ENCODE measurements at regions not wholly inside any gene's neighbourhood (a gene's known extent, or its start where the extent isn't known, plus 50 kb on each side); places are given as distances from the start of the nearest gene placed in this dataset.

DNA sequence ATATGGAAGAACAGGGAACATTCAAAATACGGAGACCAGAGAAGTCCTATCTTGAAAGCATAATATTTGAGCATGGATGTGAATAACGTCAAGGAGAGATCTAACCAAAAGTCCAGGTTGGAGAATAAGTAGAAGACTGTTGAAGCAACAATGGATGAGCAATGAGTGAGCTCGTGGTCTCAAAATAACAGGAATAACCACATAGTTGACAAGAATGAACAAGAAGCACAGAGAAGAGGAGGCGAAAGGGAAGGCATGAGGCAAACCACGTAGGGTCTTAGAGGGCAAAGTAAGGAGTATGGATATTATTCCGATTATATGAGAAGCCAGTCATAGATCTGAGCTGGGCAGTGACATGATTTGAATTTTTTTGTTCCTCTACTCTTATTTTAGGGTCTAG, 710.2 kb downstream of the BRINP1 start:
- Histone ChIP-seq H3K27me3 (ENCODE audit: insufficient read depth, low read depth, low read length) (no peaks in the 10 kb centered on the region), H2AFZ (ENCODE audit: low read depth, low read length) (no peak overlapping the region), H3K36me3 (ENCODE audit: insufficient read depth, low read length) (no peaks in the 10 kb centered on the region), H3K9me2 (ENCODE audit: insufficient read depth, low read length) (no peaks in the 10 kb centered on the region), H3F3A (ENCODE audit: insufficient read depth, low read length, poor library complexity, severe bottlenecking) (no peaks in the 10 kb centered on the region), H3K9ac (ENCODE audit: low read length) (no peak overlapping the region), H4K20me1 (ENCODE audit: insufficient read depth) (no peaks in the 10 kb centered on the region), H3K4me2 (ENCODE audit: low read length) (no peak overlapping the region), H3K9me3 (ENCODE audit: low read length) (no peaks in the 10 kb centered on the region), H3K4me3 (ENCODE audit: low read length) (no peak overlapping the region), H3K27ac (ENCODE audit: low read length) (no peak overlapping the region), H3K79me2 (replicated peaks; ENCODE audit: insufficient read depth, low read length) (no peaks in the 10 kb centered on the region)
- TF ChIP-seq TAF1 (IDR thresholded peaks at IDR 0.05; ENCODE audit: low read depth) (no peak), POLR2AphosphoS5 (IDR thresholded peaks at IDR 0.05) (no peak), MXI1 (conservative IDR thresholded peaks at IDR 0.05; ENCODE audit: poor library complexity, severe bottlenecking) (no peak), EP300 (conservative IDR thresholded peaks at IDR 0.05; ENCODE audit: poor library complexity, severe bottlenecking) (no peak), EZH2 (IDR thresholded peaks at IDR 0.05; ENCODE audit: borderline replicate concordance, insufficient read depth, low read length, poor library complexity, severe bottlenecking) (no peak), RAD21 (conservative IDR thresholded peaks at IDR 0.05) (no peak), SMC3 (conservative IDR thresholded peaks at IDR 0.05; ENCODE audit: poor library complexity) (no peak)
- TF ChIP-seq, protein P1, sequence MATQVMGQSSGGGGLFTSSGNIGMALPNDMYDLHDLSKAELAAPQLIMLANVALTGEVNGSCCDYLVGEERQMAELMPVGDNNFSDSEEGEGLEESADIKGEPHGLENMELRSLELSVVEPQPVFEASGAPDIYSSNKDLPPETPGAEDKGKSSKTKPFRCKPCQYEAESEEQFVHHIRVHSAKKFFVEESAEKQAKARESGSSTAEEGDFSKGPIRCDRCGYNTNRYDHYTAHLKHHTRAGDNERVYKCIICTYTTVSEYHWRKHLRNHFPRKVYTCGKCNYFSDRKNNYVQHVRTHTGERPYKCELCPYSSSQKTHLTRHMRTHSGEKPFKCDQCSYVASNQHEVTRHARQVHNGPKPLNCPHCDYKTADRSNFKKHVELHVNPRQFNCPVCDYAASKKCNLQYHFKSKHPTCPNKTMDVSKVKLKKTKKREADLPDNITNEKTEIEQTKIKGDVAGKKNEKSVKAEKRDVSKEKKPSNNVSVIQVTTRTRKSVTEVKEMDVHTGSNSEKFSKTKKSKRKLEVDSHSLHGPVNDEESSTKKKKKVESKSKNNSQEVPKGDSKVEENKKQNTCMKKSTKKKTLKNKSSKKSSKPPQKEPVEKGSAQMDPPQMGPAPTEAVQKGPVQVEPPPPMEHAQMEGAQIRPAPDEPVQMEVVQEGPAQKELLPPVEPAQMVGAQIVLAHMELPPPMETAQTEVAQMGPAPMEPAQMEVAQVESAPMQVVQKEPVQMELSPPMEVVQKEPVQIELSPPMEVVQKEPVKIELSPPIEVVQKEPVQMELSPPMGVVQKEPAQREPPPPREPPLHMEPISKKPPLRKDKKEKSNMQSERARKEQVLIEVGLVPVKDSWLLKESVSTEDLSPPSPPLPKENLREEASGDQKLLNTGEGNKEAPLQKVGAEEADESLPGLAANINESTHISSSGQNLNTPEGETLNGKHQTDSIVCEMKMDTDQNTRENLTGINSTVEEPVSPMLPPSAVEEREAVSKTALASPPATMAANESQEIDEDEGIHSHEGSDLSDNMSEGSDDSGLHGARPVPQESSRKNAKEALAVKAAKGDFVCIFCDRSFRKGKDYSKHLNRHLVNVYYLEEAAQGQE (IDR thresholded peaks at IDR 0.05; ENCODE audit: borderline replicate concordance): no peak
- TF ChIP-seq, protein P2, sequence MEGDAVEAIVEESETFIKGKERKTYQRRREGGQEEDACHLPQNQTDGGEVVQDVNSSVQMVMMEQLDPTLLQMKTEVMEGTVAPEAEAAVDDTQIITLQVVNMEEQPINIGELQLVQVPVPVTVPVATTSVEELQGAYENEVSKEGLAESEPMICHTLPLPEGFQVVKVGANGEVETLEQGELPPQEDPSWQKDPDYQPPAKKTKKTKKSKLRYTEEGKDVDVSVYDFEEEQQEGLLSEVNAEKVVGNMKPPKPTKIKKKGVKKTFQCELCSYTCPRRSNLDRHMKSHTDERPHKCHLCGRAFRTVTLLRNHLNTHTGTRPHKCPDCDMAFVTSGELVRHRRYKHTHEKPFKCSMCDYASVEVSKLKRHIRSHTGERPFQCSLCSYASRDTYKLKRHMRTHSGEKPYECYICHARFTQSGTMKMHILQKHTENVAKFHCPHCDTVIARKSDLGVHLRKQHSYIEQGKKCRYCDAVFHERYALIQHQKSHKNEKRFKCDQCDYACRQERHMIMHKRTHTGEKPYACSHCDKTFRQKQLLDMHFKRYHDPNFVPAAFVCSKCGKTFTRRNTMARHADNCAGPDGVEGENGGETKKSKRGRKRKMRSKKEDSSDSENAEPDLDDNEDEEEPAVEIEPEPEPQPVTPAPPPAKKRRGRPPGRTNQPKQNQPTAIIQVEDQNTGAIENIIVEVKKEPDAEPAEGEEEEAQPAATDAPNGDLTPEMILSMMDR (IDR thresholded peaks at IDR 0.05; ENCODE audit: poor library complexity, severe bottlenecking): no peak

DNA sequence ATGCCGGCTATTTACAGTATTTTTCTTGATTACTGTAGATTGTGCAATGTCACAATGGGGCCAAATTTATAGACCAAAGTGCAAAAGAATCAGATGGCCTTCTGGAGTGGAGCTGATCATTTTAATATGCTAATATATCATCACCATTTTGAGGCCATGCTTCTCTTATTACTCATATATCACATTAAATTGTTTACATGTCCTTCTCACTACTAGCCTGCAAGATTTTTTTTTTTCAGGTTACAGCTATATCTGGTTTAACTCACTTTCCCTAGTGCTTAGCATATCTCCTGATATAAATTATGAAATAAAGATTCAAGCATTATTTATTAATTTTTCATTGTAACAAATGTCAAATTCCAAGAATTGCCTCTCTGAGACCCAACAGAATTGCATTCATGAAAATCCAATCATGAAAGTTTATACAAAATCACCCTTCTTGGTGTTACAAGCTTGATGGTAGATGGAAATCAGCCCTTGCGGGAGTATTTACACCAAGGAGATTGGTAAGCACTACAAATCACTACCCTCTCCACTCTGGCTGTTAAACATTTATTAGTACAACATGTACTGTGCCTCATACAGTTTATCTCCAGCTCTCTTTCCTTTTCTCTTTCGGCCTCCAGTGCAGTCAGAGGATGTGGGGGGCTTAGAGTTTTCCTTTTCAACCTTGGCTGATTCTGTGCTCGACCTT, 703.9 kb downstream of the BRINP1 start:
- Histone ChIP-seq H3F3A (ENCODE audit: insufficient read depth, low read length, poor library complexity, severe bottlenecking) (peaks cover 5% of the 10 kb centered on the region), H3K27me3 (ENCODE audit: insufficient read depth, low read depth, low read length) (no peaks in the 10 kb centered on the region), H3K36me3 (ENCODE audit: insufficient read depth, low read length) (no peaks in the 10 kb centered on the region), H2AFZ (ENCODE audit: low read depth, low read length) (no peak overlapping the region), H3K79me2 (replicated peaks; ENCODE audit: insufficient read depth, low read length) (no peaks in the 10 kb centered on the region), H3K9me3 (ENCODE audit: low read length) (no peaks in the 10 kb centered on the region), H3K9me2 (ENCODE audit: insufficient read depth, low read length) (no peaks in the 10 kb centered on the region), H3K4me3 (ENCODE audit: low read length) (no peak overlapping the region), H3K27ac (ENCODE audit: low read length) (no peak overlapping the region), H4K20me1 (ENCODE audit: insufficient read depth) (no peaks in the 10 kb centered on the region), H3K9ac (ENCODE audit: low read length) (no peak overlapping the region), H3K4me2 (ENCODE audit: low read length) (no peak overlapping the region)
- TF ChIP-seq TAF1 (IDR thresholded peaks at IDR 0.05; ENCODE audit: low read depth) (no peak), EP300 (conservative IDR thresholded peaks at IDR 0.05; ENCODE audit: poor library complexity, severe bottlenecking) (no peak), EZH2 (IDR thresholded peaks at IDR 0.05; ENCODE audit: borderline replicate concordance, insufficient read depth, low read length, poor library complexity, severe bottlenecking) (no peak), MXI1 (conservative IDR thresholded peaks at IDR 0.05; ENCODE audit: poor library complexity, severe bottlenecking) (no peak), RAD21 (conservative IDR thresholded peaks at IDR 0.05) (no peak), POLR2AphosphoS5 (IDR thresholded peaks at IDR 0.05) (no peak), SMC3 (conservative IDR thresholded peaks at IDR 0.05; ENCODE audit: poor library complexity) (no peak)
- TF ChIP-seq, protein P1 (IDR thresholded peaks at IDR 0.05; ENCODE audit: borderline replicate concordance): no peak
- TF ChIP-seq, protein P2 (IDR thresholded peaks at IDR 0.05; ENCODE audit: poor library complexity, severe bottlenecking): no peak

All from neural cell (in vitro differentiated cells).